CD14-positive monocyte (primary cell): ENCODE measurements at regions not wholly inside any gene's neighbourhood (a gene's known extent, or its start where the extent isn't known, plus 50 kb on each side); places are given as distances from the start of the nearest gene placed in this dataset.

Source experiments
- DNase-seq, 3 donors: peaks; one replicate each; pipeline ENCODE4 v3.0.0-alpha.2; 2011 to 2022
- H2AFZ ChIP-seq: 2 replicates; pipeline ENCODE4 v1.6.0; 2012; ENCODE audit warnings: mild to moderate bottlenecking, low read depth, low read length, inconsistent platforms; ENCODE audit not compliant: insufficient read depth, poor library complexity, severe bottlenecking
- H3K27ac ChIP-seq, 2 donors: 1 replicate in 1 of 2; 2 replicates in 1 of 2; pipeline ENCODE4 v1.5.1; 2012 to 2013; ENCODE audit warnings: low read length in 2 of 2, control low read depth in 1 of 2, inconsistent platforms in 1 of 2, low read depth in 1 of 2, mild to moderate bottlenecking in 1 of 2
- H3K27me3 ChIP-seq, 2 donors: one replicate each; pipeline versions ENCODE4 v1.6.0 to v1.6.1; 2011 to 2013; ENCODE audit warnings: low read length in 2 of 2; ENCODE audit not compliant: control insufficient read depth in 2 of 2, insufficient read depth in 2 of 2
- H3K36me3 ChIP-seq, 2 donors: replicated peaks in 1 of 2; 1 replicate in 1 of 2; 2 replicates in 1 of 2; pipeline versions ENCODE4 v1.5.1 to v1.6.1; 2012 to 2013; ENCODE audit warnings: low read length in 2 of 2, control low read depth in 1 of 2, inconsistent platforms in 1 of 2, mild to moderate bottlenecking in 1 of 2; ENCODE audit not compliant: insufficient read depth in 2 of 2, control insufficient read depth in 1 of 2
- H3K4me1 ChIP-seq, 2 donors: 1 replicate in 1 of 2; 2 replicates in 1 of 2; pipeline versions ENCODE4 v1.5.1 to v1.6.1; 2012 to 2013; ENCODE audit warnings: low read length in 2 of 2, control low read depth in 1 of 2, inconsistent platforms in 1 of 2, mild to moderate bottlenecking in 1 of 2, moderate library complexity in 1 of 2; ENCODE audit not compliant: insufficient read depth in 2 of 2, control insufficient read depth in 1 of 2
- H3K4me2 ChIP-seq: replicated peaks from 2 replicates; pipeline ENCODE3; 2012; ENCODE audit warnings: low read length, moderate library complexity, mild to moderate bottlenecking; ENCODE audit not compliant: poor library complexity, severe bottlenecking; ENCODE audit errors: extremely low read depth
- H3K4me3 ChIP-seq, 3 experiments: fragments of 200-600 bp in 1 of 3; sonication (generic) in 1 of 3; replicated peaks in 1 of 3; 1 replicate in 2 of 3; 2 replicates in 1 of 3; pipeline ENCODE4 v1.5.1; 2011 to 2013; ENCODE audit warnings: low read length in 3 of 3, mild to moderate bottlenecking in 3 of 3, control low read depth in 2 of 3, low read depth in 2 of 3, inconsistent platforms in 1 of 3, moderate library complexity in 1 of 3
- H3K79me2 ChIP-seq: 2 replicates; pipeline ENCODE4 v1.6.0; 2012; ENCODE audit warnings: mild to moderate bottlenecking, control low read depth, inconsistent platforms, low read length, moderate library complexity; ENCODE audit not compliant: insufficient read depth
- H3K9ac ChIP-seq: 2 replicates; pipeline ENCODE4 v1.6.0; 2017; ENCODE audit warnings: low read length, mild to moderate bottlenecking; ENCODE audit not compliant: insufficient read depth, poor library complexity, severe bottlenecking
- H3K9me3 ChIP-seq, 2 donors: replicated peaks in 1 of 2; 1 replicate in 1 of 2; 2 replicates in 1 of 2; pipeline versions ENCODE4 v1.5.1 to v1.6.1; 2012 to 2013; ENCODE audit warnings: low read length in 2 of 2, control low read depth in 1 of 2; ENCODE audit not compliant: control insufficient read depth in 1 of 2, insufficient read depth in 1 of 2
- H4K20me1 ChIP-seq: 2 replicates; pipeline ENCODE4 v1.6.0; 2012; ENCODE audit warnings: mild to moderate bottlenecking, low read length, control low read depth, moderate library complexity; ENCODE audit not compliant: insufficient read depth
- H3K27ac Mint-ChIP-seq, 7 donors: one replicate each; pipeline ENCODE4 v1.8.0; 2020; ENCODE audit warnings: mild to moderate bottlenecking in 7 of 7, mixed read lengths in 7 of 7, moderate library complexity in 6 of 7, inconsistent platforms in 2 of 7
- H3K27me3 Mint-ChIP-seq, 3 donors: one replicate each; pipeline ENCODE4 v1.8.0; 2021 to 2022; ENCODE audit warnings: low read depth in 3 of 3, mild to moderate bottlenecking in 3 of 3, mixed read lengths in 3 of 3, moderate library complexity in 3 of 3, inconsistent platforms in 1 of 3
- H3K36me3 Mint-ChIP-seq, 2 donors: one replicate each; pipeline ENCODE4 v1.8.0; 2020; ENCODE audit warnings: mixed read lengths in 2 of 2, inconsistent platforms in 1 of 2, mild to moderate bottlenecking in 1 of 2
- H3K4me1 Mint-ChIP-seq: one replicate; pipeline ENCODE4 v1.8.0; 2020; ENCODE audit warnings: mild to moderate bottlenecking, mixed read lengths
- H3K4me3 Mint-ChIP-seq, 2 donors: one replicate each; pipeline ENCODE4 v1.8.0; 2020; ENCODE audit warnings: mild to moderate bottlenecking in 2 of 2, mixed read lengths in 2 of 2, moderate library complexity in 1 of 2
- H3K9me3 Mint-ChIP-seq, 7 donors: one replicate each; pipeline ENCODE4 v1.8.0; 2020 to 2022; ENCODE audit warnings: mixed read lengths in 7 of 7, mild to moderate bottlenecking in 6 of 7, moderate library complexity in 6 of 7, inconsistent platforms in 2 of 7
- CTCF ChIP-seq: fragments of 200-600 bp; IDR thresholded peaks from one replicate; pipeline ENCODE4 v1.8.0; 2022; ENCODE audit warnings: antibody characterized with exemption, mild to moderate bottlenecking
- whole genome bisulfite sequencing: methylation state at CpG from one replicate; pipeline ENCODE4 v1.1.5; 2013; ENCODE audit warnings: missing lambda C conversion rate; ENCODE audit not compliant: insufficient coverage; 5-methylcytosine and 5-hydroxymethylcytosine counted together
- intact Hi-C, 2 donors: fragments of 100-400 bp; cut with micrococcal nuclease; formaldehyde crosslinking; loops; one replicate each; pipeline versions ENCODE4 v1.15.0 to v1.15.1; 2023

GRCh38 chr5:25990771-25991170, 1047.6 kb downstream of the CDH9 start:
- Mint-ChIP-seq H3K4me3 (no peak overlapping the region), H3K36me3 (no peaks in the 10 kb centered on the region), H3K27me3 (no peaks in the 10 kb centered on the region), H3K27ac (no peak overlapping the region), H3K9me3 (peaks cover 0 to 5% (median 3%) of the 10 kb centered on the region in 7 donors), H3K4me1 (no peaks in the 10 kb centered on the region)
- Histone ChIP-seq H3K79me2 (no peaks in the 10 kb centered on the region), H3K27ac (no peak overlapping the region), H3K27me3 (no peaks in the 10 kb centered on the region), H2AFZ (no peak overlapping the region), H3K4me2 (no peak overlapping the region), H3K9me3 (peaks cover 0 to 5% of the 10 kb centered on the region in 2 donors), H3K4me3 (no peak overlapping the region), H3K9ac (no peak overlapping the region), H4K20me1 (no peaks in the 10 kb centered on the region), H3K36me3 (no peaks in the 10 kb centered on the region), H3K4me1 (no peaks in the 10 kb centered on the region)
- no CpG with 5 or more reads among the region's 1 CpG for WGBS
- DNase-seq = no peak
- no peak for TF ChIP-seq CTCF
- intact Hi-C loops = no loop called here

- Histone ChIP-seq H3K4me1 (no peaks in the 10 kb centered on the region), H2AFZ (no peak overlapping the region), H3K4me2 (no peak overlapping the region), H3K27ac (no peak overlapping the region), H3K27me3 (no peaks in the 10 kb centered on the region), H4K20me1 (no peaks in the 10 kb centered on the region), H3K4me3 (no peak overlapping the region), H3K79me2 (no peaks in the 10 kb centered on the region), H3K9ac (no peak overlapping the region), H3K36me3 (no peaks in the 10 kb centered on the region), H3K9me3 (no peaks in the 10 kb centered on the region)
- Mint-ChIP-seq H3K9me3 (peaks cover 0 to 3% (median 0%) of the 10 kb centered on the region in 7 donors), H3K4me1 (no peaks in the 10 kb centered on the region), H3K27ac (no peak overlapping the region), H3K4me3 (no peak overlapping the region), H3K36me3 (no peaks in the 10 kb centered on the region), H3K27me3 (peaks cover 0 to 1% (median 0%) of the 10 kb centered on the region in 3 donors)
- intact Hi-C loops = no loop called here
- no peak for TF ChIP-seq CTCF
- no peak for DNase-seq
- WGBS = no CpG with 5 or more reads among the region's 1 CpG
These were observed 1059.3 kb downstream of the CDH9 start for GRCh38 chr5:25979086-25979485.
